Forelimb muscle (tissue), 1 donor: ENCODE measurements at regions not wholly inside any gene's neighbourhood (a gene's known extent, or its start where the extent isn't known, plus 50 kb on each side); places are given as distances from the start of the nearest gene placed in this dataset.

Experiments
- DNase-seq: peaks from one replicate; pipeline ENCODE4 v3.0.0-alpha.2; 2013; ENCODE audit warnings: low read depth

DNA sequence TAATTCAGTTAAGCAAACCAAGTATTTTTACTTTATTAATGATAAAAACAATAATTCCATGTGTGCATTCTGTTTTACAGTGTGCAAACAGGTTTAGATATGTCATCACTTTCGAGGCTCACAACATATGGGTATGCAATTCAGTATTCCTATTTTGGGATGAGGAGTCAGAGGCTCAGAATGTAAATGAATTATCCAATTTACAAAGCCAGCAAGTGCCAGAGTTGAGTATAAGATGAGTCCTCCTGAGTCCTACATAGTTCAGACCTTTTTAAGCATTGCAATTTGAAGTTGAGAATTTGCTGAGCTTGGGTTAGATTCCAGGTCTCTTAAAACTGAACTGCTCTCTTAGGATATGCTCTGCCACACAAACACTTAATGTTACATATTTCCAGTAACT lies 424.2 kb upstream of the ROBO2 start:
- no peak for DNase-seq

DNA sequence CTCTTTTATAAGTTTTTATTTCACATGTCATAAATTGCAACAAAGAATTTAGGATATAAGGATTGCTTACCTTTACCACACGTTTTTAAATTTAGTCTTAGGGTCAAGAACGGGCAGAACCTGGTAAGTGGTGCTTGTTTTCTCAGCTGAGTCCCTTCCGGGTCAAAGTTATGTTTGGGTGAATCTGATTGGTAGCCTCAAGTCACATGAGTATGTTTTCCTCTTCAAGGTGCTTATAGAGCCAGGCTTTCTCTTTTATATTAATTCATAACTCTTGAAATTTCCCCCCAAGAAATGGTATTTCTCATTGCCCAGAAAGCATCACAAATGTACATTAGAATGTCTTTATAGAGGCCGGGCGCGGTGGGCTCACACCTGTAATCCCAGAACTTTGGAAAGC lies 415.7 kb upstream of the ROBO2 start:
- no peak for DNase-seq

DNA sequence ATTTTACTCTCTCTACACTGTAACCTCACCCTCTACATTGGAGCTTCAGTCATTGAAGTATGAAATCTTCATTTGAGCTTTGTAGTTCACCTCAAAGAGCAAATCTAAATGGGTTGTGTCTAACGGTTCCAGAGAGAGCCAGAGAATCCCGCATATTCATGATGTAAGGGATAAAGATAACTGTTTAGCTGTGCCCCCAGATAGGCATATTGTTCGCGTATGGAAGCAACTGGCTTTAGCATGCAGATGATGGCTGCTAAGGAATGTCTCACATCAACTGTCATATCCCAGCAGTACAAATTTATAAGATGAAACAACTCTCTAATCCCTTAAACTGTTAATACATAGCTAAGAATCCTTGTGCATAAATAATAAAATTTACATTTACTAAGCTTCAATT lies 412.7 kb upstream of the ROBO2 start:
- no peak for DNase-seq

DNA sequence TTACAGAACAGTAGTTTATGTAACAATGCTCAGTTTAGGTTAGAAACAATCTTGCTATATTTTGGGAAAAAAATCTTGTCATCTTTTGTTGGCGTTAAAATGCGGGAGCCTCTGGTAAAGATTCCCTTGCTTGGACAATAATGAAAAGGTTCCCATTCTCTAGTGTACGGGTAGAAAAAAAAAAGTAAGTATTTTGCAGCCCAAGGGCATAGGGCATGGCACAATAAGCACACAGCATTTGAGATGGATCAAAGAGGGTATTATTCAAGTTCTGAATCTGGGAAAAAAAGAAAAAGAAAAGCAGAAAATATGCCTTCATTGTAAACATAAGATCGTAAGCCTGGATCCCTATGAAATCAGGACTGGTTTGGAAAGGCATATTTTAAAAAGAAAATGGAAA lies 408.6 kb upstream of the ROBO2 start:
- no peak for DNase-seq

DNA sequence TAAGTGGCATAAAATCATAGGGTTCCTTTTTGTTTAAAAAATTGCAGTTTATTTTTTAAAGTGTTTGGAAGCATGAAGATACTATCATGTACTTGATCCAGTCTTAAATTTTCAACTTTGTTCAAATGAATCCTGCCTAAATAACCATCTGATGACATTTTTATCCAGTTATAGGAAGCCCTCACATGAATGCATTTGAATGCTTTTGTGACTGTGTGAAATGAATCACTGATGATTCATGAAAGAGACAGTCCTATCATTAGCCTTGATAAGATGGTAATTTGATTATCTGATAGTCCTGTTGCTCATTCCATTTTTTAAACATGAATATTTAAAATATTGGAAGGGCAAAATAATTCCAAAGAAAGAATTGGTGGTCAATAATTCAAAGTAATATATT lies 401.9 kb upstream of the ROBO2 start:
- no peak for DNase-seq

DNA sequence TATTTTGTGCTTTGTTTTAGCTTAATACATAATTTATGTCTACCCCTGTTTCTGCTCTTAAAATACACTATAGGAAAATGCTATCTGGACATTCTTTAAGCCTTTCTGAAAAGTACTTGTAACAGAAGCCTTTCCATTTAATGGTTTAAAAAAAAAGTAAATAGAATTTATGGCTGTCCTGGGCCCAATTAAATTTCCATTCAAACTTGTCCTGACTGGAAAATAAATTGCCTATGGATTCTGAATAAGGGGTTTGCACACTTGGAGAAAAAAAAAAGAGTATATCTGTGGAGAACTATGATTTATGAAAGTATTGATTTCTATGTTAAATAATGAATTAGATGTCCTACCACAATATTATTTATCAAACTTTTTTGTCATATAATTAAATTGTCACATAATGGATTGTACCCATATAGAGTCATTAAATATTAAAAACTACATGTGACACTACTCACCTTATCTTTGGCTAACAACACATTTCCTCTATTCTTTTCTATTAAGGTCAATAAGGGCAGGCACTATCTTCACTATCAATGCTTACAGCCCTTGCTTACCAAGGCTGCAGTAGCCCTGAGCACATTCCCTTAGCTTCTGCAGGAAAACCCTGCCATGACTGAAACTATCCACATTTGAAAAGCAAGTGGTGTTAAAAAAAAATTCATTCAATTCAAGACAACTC lies 396.1 kb upstream of the ROBO2 start:
- DNase-seq: no peak

DNA sequence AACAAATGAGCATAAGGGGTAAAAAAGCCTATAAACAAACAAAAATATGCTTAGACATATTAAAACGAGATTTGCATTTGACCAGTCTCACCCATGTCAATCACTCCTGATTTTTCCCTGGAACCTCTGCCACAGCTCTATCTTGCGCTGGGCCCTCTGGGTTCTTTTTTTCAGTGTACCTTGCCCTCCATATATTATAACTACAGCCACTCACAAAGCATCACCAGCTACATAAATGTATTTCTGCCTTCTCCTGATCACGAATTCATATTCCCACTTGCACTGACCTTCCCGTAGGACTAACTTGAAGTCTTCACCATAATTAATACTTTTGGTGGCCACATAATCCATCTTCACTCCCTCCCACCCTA lies 395.6 kb upstream of the ROBO2 start:
- DNase-seq: no peak

DNA sequence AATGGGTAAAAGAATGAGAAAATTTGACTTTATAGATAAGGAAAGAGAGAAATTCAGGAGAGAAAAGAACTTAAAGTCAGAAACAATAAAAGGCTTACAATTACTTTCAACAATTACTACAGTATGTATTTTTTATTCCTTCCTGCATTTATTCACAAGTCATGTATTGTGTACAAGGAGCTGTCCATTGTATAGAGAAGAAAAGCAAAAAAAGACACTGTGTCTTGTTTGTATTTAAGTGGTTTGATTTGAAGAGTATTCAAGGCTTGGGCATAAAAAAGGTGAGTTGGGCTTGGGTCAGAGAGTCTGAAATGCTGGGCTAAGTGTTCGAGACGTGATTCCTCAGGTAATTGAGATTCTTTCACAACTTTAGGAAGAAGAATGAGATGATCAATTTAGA lies 394.2 kb upstream of the ROBO2 start:
- no peak for DNase-seq

DNA sequence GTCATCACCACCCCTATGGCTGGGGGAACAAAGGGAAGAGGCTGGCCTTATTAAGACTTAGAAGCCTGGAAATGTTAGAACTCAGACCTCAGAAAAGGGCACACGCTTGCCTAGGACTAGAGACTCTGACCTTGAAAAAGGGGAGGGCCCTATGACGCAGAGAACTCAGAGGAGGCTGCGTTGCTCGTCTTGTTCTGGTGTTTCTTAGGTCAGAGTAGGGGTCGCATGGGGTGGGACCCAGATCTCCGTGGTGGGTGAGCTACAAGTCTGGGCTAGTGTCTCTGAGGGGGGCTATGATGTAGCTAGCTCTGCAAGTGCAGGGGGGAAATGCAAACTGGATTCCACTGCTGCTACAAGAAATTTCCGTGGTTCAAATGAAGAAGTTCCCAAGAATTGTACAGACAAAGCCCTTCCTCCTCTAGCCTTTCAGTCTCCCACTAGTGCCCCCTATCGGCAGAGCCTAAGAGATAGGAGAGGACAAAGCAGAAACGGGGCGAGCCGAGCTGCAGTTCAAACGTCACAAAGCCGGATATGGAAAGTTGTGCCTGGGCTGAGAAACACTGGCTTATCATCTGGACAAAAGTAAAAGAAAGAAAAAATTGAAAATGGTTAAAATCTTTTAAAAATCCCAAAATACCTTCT lies 392.9 kb upstream of the ROBO2 start:
- DNase-seq: no peak

DNA sequence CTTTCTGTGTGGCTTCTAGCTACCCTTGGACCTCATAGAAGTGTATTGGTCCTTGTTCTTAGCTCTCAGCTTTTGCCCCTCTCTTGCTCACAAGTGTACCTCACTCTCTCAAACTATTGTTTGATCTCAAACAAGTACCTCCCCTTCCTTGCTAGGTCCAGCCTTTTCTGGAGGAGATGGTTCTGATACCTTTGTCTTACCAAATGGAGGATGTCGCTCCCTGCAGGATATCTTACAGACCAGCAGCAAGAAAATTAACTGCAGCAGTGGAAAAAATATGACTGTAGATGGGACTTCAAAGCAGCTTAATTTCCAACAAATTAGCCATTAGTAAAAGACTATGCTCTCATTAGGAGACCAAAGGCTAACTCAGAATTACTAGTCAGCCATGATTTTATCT lies 388.1 kb upstream of the ROBO2 start:
- DNase-seq: no peak

DNA sequence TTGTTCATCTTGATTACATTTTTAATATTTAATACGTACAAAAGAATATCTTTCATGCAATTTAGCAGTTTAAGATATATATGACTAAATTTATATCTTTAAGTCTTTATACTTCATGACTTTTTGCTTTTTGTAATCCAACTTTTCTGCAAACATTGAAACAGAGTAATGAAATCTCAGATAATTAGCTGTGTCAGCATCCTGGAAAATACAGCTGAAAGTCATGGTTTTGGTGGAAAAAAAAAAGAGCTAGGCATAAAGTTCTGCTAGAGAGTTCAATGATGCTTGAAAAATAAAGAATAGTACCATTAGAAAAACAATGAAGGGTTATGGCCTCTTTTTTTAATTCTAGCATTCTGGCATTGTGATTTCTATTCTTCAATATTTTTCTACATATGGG lies 387.4 kb upstream of the ROBO2 start:
- DNase-seq: no peak

DNA sequence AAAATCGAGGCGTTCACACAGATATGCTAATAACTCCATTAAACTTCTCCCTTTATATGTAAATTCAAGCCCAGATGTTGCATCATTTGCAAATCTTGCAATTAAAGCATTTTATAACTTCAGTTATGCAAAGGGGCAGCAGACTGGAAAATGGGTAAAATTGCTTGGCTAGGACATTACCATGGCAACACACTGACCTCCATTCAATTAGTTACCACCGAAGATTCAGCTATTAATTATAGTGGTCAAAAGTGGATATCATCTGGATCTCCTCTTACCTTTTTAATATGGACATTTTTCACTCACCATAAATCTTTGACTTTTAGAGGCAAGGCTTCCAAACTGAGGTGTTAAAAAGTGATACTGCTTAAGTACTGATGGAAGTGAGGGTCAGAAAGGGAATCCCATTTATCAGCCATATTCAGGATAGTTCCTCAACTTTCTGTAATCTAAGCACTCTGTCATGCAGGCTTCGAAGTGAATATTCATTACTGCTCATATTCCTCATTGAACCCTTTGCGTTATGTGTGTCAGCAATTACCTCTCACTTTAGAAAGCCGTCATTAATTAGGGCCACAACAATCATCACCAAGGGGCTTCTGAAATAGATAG lies 386.2 kb upstream of the ROBO2 start:
- DNase-seq: no peak

DNA sequence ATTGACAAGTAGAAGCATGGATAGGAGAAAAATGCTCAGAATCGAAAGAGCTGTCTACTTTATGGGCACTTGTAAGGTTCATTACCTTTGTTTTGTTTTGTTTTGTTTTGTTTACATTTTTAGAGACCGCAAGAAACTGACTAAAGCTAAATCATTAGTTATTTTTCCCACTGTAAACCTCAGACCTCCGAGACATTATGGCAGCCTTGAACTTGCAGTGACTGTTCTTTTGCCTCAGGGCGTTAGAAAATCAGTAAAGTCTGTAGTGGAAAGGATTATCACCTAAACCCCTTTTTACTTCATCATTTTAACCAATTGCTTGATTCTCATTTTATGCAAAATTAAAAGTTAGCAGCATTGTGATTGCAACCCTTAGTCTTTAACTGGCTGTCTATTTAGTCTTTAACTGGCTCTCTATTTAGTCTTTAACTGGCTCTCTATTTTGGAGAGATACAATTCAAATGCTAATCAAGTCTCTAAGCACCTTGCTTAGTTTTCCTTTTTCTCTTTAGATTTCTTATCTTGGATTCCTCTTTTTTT lies 383.3 kb upstream of the ROBO2 start:
- DNase-seq: no peak

DNA sequence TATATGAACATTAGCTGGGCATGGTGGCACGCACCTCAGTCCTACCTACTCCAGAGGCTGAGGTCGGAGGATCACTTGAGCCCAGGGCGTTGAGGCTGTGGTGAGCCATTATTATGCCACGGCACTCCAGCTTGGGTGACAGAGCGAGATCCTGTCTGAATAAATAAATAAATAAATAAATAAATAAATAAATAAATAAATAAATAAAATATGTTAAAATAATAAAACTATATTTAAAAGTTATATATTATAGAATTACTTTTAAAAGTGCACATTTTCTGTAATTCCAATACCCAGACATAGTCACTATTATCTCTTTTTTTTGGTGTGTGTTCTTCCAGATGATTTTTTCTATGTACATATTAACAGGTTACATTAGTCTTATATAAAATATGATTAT lies 382.0 kb upstream of the ROBO2 start:
- DNase-seq: no peak

DNA sequence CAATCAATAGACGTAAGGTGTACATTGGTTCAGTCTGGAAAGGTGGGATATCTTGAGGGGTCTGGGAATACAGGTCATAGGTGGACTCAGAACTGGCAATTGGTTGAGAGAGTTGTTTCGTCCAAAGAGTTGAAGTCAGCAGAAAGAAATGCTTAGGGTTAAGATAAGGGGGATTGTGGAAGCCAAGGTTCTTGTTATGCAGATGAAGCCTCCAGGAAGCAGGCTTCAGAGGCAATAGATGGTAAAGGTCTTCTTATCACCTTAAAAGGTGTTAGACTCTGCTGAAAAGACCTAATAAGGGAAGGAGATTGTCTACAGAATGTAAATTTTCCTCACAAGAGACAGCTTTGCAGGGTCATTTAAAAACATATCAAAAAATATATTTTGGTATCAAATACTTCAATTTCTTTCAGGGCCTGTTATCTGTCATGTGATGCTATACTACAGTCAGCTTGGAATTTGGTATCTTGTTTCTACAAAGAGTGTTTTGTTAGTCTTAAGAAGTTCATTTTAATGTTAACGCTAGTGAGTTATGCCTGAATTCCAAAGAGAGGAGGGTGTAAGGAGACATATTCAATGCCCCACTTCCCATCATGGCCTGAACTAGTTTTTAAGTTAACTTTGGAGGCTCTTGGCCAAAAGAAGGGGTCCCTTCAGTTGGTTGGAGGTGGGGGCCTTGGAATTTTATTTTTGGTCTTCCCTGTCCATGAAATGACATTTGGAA lies 378.2 kb upstream of the ROBO2 start:
- no peak for DNase-seq

DNA sequence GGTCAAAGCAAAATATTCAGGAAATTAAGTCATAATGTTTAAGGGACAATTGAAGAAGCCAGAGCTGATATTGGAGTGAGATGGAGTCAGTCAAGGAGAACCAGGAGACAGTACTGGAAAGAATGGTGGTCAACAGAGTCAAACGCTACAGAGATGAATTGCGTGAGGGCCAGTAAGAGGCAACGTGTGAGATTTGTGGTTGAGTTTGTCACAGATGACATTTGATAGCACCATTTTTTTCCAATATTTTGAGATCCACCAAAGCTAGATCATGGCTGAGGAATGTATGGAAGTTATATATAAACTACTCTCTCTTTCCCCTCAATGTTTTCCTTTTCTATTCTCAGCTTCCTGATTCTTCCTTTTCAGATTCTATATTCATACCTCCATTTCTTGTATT lies 375.1 kb upstream of the ROBO2 start:
- DNase-seq: no peak

DNA sequence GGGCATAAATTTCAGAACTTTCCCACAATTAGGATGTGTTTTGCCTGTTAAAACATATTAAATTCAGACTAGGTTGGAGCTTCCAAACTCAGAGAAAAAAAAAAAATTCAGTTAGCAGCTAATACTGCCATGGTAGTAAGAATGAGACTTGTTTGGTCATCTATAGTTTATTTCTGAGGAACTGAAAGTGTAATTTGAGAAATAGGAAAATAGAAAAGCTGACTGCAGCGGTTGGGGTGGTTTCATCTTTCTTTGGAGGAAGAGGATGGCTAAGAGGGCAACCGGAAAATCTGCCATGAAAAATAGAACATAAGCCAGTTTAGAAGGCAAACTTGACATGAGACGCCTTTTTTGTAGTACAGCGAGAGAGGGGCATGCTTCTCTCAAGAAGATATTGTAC lies 371.2 kb upstream of the ROBO2 start:
- no peak for DNase-seq

DNA sequence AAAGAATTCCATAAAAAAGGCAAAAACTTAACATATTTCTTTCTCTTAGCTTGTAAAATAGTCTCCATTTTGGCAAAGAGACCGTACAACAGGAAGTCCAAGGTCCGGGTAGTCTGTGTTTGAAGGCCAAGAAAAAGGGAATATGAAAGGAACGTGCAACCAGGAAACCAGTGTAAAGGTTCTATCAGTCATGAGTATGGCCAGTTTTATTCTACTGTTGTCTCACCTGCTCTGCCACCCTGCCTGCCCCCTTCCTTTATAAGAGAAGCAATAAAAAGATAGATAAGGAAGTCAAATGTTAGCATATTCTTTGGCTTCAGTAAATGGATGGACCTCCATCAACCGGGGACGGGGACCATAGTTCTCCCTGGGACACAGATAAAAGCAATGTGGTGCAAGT lies 370.6 kb upstream of the ROBO2 start:
- DNase-seq: no peak

DNA sequence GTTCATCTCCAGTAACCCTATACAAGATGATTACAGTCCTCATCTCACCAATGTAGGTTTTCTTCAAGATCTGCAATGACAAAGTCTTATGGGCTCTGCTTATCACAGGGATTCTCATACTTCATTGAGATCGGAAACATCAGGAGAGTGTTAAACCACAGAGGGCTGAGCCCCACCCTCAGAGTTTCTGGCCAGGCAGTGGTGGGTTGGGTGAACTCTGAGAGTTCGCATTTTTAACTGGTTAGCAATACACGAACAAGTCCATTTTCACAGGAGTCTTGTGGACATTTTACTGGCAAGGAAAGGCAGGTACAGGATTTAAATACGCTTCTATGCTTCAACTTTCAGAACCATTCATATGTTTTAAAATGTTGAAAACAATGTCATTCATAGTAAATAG lies 366.7 kb upstream of the ROBO2 start:
- no peak for DNase-seq

DNA sequence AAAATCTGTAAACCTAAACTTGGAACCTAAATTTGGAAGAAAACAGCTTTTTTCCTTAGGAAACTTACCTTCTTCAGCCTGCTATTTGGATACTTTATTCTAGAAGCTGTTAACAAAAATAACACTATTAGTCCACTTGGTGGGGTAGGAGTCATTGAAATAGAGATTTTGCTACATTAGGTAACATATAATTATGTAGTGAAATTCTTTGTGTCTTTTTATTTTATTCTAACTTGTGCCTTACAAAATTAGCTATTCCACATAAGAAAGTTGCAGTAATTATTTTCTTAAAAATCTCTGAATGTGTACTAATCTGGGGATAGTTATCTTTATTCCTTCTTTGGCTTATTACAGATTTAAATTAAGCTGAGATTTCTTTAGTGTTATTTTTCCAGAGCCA lies 360.4 kb upstream of the ROBO2 start:
- no peak for DNase-seq

DNA sequence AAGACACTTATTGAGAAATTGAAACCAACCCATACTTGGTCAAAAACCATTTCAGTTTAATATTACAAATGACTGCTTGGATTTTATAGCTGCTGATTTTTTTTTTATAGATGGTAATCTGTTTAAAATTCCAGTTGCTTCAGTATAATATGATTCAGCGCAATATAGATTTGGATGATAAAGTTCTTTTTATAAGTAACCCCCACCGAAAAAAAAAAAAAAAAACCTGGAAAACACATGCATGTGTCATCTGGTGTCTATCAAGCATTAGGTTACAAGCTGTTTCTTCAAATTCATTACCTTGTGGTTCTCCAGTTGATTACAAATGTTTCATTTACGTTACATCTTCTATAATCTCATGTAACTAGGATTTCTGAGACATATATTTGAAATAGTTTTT lies 356.6 kb upstream of the ROBO2 start:
- DNase-seq: no peak

DNA sequence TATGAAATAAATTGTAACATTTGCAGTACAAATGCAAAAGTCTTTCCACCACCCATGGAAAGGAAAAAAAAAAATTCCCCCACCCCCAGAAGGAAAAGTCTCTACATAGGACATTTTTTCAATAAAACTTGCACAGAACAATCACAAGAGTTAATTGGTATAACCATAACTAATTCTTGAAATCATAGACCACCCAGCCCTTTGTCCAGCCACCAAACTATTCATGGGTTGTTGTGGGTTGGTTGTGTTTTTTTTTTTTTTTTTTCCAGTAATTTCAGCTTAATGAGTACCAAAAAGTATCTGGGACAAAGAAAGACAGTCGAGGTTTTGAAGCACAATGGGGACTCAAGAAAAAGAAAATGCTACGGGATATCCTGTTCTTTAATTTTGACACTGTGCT lies 355.0 kb upstream of the ROBO2 start:
- DNase-seq: no peak

DNA sequence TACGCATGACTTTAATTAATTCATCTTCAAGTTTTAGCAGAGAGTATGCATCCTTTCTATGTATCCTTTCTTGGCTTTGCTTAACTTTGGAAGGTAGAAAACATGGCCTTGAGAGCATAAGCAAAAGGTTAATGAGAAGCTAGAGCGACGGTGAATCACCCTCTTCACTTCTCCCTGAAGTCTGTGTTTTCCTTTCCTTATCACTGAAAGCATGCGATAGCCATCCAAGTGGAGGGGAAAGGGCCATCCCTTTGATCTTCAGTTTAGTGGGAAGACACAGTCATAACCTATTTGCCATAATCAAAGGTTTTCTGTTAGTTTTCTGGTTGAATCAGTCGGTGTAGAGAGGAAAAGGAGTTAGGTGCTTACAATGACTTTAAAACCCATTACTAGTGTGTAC lies 354.0 kb upstream of the ROBO2 start:
- DNase-seq: no peak
